ENCODE measurements at regions not wholly inside any gene's neighbourhood (a gene's known extent, or its start where the extent isn't known, plus 50 kb on each side); places are given as distances from the start of the nearest gene placed in this dataset.

DNA sequence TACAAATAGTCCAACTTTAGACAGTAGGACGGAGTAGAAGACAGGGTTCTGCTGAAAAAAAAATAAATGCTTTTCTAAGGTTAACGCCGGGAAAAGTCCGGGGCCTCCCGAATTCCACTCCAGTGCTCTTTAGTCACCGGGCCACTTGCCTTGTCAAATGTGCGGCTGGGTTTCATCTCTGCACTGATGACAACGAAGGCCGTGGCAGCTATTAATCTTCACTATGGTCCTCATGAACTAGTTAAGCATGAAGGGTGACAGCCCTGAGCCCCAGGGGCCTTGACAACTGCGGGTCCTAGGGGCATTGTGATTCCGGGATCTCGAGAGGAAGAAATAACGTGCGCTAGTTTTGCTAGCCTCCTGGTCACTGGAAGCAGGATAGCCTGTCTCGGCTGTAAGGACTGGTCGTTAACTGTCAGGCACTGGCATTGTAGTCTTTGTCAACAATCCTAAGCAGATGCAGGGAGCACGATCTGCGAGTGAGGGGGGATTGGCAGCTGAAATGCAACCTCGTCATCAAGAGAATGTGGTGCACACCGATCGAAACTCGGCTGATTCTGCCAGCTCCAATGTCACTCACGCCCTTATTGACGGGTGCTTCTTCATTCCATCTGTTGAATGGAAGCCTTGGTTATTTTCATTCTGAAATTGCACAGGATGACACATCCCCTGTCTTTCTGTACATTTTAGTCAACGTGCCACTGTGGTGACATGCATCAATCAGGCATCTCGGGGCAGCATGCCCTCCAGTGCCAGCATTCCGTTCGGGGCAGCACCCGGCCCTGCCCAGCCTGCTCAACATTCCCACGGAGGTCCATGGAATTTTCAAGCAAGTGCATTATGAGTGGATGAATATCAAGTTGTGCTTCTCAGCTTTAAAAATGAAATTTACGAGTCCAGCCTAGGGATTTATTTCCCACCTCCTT, 51.6 kb upstream of the MGMT start:
- DNase-seq = no peak
- H3K4me2 ChIP-seq (ENCODE audit: low read length) = no peak overlapping the region
- no TSS peak for BruUV-seq (replicated peaks)
- no peak overlapping the region for H3K27ac ChIP-seq (ENCODE audit: low read length)
- no peak overlapping the region for H3K4me3 ChIP-seq (ENCODE audit: low read length)
- H3K27me3 ChIP-seq (ENCODE audit: low read length) = peaks cover 81% of the 10 kb centered on the region
- no peak overlapping the region for H3K9ac ChIP-seq (ENCODE audit: low read length)
- H2AFZ ChIP-seq (ENCODE audit: low read length) = no peak overlapping the region
- H3K9me2 ChIP-seq (replicated peaks; ENCODE audit: low read length) = no peaks in the 10 kb centered on the region
- no peak for ATAC-seq
- H3F3A ChIP-seq (ENCODE audit: low read length, unreplicated experiment) = no peaks in the 10 kb centered on the region
- ChIA-PET POLR2A (ENCODE audit: unreplicated experiment) (no interaction called here), CTCF (no interaction called here)
- no peak for TF ChIP-seq EZH2phosphoT487 (IDR thresholded peaks at IDR 0.05; ENCODE audit: borderline replicate concordance, low read length)
- TF ChIP-seq EZH2 (IDR thresholded peaks at IDR 0.05; ENCODE audit: low read length, unreplicated experiment) = no peak
- TF ChIP-seq, protein P1, sequence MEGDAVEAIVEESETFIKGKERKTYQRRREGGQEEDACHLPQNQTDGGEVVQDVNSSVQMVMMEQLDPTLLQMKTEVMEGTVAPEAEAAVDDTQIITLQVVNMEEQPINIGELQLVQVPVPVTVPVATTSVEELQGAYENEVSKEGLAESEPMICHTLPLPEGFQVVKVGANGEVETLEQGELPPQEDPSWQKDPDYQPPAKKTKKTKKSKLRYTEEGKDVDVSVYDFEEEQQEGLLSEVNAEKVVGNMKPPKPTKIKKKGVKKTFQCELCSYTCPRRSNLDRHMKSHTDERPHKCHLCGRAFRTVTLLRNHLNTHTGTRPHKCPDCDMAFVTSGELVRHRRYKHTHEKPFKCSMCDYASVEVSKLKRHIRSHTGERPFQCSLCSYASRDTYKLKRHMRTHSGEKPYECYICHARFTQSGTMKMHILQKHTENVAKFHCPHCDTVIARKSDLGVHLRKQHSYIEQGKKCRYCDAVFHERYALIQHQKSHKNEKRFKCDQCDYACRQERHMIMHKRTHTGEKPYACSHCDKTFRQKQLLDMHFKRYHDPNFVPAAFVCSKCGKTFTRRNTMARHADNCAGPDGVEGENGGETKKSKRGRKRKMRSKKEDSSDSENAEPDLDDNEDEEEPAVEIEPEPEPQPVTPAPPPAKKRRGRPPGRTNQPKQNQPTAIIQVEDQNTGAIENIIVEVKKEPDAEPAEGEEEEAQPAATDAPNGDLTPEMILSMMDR (conservative IDR thresholded peaks at IDR 0.05; ENCODE audit: low read depth, low read length) = no peak
- no peaks in the 10 kb centered on the region for H4K20me1 ChIP-seq (ENCODE audit: low read length)
- H3K79me2 ChIP-seq (ENCODE audit: low read length) = no peaks in the 10 kb centered on the region
- H3K4me1 ChIP-seq (ENCODE audit: insufficient read depth, low read length) = no peaks in the 10 kb centered on the region
- H3K36me3 ChIP-seq (ENCODE audit: low read depth, low read length) = no peaks in the 10 kb centered on the region
- intact Hi-C loops (cut with micrococcal nuclease) = no loop called here
- no peaks in the 10 kb centered on the region for H3K9me3 ChIP-seq (ENCODE audit: low read length)

DNA sequence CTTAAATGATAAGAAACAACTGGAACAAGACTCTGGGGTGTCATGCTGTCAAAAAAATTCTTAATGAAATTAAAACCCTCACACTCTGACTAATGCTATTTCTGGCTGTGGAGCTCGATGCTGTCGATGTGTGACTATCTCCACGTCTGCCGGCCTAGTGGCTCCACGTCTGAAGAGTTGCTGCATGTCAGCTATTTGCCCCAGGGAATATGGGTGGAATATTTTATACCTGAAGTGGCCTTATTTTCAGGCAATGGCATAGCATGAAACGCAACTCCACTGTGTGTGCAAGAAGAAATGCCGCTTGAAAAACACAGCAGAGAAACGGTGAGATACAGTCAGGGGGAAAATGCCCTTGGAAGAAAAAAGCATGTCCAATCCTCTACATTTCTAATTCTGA, 50.9 kb upstream of the MGMT start:
- intact Hi-C loops (cut with micrococcal nuclease) = no loop called here
- no TSS peak for BruUV-seq (replicated peaks)

More for the DNA sequence above, 50.9 kb upstream of the MGMT start:
- H3K9me2 ChIP-seq (replicated peaks; ENCODE audit: low read length) = no peaks in the 10 kb centered on the region
- no peak overlapping the region for H3K4me2 ChIP-seq (ENCODE audit: low read length)
- no peak overlapping the region for H2AFZ ChIP-seq (ENCODE audit: low read length)
- H3K79me2 ChIP-seq (ENCODE audit: low read length) = no peaks in the 10 kb centered on the region
- DNase-seq (no peak), ATAC-seq (no peak)
- no peak overlapping the region for H3K27ac ChIP-seq (ENCODE audit: low read length)
- peaks cover 75% of the 10 kb centered on the region for H3K27me3 ChIP-seq (ENCODE audit: low read length)
- TF ChIP-seq, protein P1 (conservative IDR thresholded peaks at IDR 0.05; ENCODE audit: low read depth, low read length) = no peak
- no peak for TF ChIP-seq EZH2phosphoT487 (IDR thresholded peaks at IDR 0.05; ENCODE audit: borderline replicate concordance, low read length)
- no peak for TF ChIP-seq EZH2 (IDR thresholded peaks at IDR 0.05; ENCODE audit: low read length, unreplicated experiment)
- H4K20me1 ChIP-seq (ENCODE audit: low read length) = no peaks in the 10 kb centered on the region
- no peaks in the 10 kb centered on the region for H3K9me3 ChIP-seq (ENCODE audit: low read length)
- CTCF ChIA-PET = no interaction called here
- H3K4me3 ChIP-seq (ENCODE audit: low read length) = no peak overlapping the region
- no peak overlapping the region for H3K9ac ChIP-seq (ENCODE audit: low read length)
- H3K4me1 ChIP-seq (ENCODE audit: insufficient read depth, low read length) = no peaks in the 10 kb centered on the region
- no peaks in the 10 kb centered on the region for H3K36me3 ChIP-seq (ENCODE audit: low read depth, low read length)
- POLR2A ChIA-PET (ENCODE audit: unreplicated experiment) = no interaction called here
- H3F3A ChIP-seq (ENCODE audit: low read length, unreplicated experiment) = no peaks in the 10 kb centered on the region

Data from PC-3 (cell line).